GM18508 (cell line): ENCODE measurements at regions not wholly inside any gene's neighbourhood (a gene's known extent, or its start where the extent isn't known, plus 50 kb on each side); places are given as distances from the start of the nearest gene placed in this dataset.

Experiments
- ATAC-seq: cut with Tn5 transposase; IDR thresholded peaks from one replicate; pipeline ENCODE4 v1.9.1; 2021; ENCODE audit warnings: moderate number of reproducible peaks; ENCODE audit not compliant: insufficient read depth, unreplicated experiment

DNA sequence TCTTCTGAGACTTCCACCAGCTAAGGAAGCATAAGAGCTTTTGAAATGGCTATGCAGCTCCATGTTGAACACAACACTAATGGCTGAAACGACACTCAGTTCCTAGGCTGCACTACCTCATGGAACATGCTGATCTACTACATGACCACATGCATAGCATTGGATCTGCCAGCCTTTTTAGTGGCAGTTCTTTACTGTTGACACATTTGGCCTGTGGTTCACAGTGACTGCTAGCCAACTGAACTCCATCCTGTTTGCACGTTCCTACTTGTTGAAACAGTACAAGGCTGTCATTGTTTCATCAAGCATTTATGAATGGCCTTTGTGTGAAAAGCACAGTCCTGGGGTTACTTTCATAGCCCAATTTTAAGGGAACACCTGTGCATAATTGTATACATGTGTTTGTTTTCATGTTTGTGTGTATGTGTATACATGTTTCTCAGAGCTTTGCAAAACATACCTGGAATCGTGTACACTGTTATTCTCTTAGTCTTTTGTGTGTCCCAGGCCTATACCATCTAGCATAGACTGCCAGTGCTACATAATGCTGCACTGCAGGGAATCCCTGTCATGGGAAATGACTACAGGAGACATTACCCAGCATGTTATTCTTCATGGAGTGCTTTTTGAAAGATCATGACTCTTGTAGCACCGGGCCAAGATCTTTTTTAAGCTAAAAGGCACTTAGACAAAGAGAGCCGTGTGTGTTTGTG lies 179.6 kb upstream of the ESRRG start:
- no peak for ATAC-seq

DNA sequence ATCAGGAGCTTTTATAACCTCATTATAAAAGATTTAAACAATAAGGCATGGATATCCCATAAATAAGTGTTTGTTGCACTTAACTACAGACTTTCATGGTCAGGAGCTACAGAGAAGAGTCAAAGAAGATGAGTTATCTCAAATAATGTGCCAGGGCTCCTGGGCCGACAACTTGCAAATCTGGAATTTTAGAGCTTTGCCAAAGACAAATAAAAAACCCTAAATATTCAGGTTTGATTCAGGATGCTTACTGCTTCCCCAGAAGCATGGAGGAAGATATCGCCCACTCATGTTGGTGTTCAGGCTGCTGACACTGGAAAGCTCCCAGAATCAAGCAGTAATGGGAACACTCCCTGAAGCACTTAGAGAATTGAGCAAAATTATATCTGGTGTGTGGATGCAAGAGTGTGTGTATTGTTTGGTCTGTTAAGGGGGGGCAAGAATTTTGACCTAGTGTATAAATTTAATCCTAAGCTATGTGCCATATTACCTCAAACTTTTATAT lies 176.9 kb upstream of the ESRRG start:
- no peak for ATAC-seq

DNA sequence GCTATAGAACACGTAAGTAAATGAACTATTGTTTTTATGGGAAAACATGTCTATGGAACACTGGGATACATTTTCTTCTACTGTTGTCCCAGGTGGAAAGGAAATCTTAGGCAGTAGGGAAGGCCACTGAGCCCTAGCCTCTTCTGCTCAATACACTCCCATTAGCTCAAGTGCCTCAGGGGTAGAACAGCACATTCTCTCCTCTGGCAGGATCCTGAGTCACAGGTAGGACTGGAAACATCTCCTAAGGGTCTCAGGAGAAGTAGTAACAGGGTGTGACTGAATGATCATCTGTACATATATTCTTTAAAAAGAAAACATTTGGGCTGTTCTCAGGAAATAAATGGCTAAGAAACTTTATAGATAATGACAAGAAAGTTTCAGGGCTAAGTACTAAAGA lies 175.6 kb upstream of the ESRRG start:
- no peak for ATAC-seq

DNA sequence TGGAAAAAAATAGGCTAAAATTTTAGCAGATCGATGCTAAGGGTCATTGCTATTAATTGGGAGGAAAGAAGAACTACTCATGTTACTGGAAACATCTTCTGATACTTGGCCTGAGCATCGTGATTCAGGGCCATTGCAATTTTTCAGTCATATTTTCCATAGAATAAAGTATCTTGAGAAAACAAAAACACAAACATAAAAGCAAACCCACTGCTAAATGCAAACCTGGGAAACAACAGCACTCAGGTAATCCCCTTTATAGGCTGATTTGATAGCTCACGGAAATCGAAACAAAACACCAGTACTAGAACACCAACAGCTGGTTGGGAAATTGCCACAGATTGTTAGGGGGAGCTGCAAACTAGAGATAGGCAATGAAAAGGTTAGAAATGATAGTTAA lies 172.9 kb upstream of the ESRRG start:
- ATAC-seq: no peak

DNA sequence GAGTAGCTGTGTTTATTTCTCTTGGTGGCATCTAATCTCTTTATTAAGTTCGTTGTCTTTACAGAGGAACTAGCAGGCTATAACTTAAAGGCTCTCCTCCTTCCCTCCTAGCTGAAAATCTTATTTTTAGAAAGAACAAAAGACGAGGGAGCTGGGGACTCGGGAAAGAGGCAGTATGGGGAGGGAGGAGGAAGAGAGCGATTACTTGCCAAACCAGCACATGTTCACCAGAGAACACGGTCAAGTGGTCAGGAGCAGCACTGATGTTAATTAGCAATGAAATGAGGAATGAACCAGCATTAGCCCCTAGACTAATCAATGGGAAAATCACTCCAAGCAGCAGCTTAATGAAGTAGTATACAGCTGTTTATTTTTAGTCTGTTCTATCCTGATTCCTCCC lies 171.3 kb upstream of the ESRRG start:
- ATAC-seq: no peak

DNA sequence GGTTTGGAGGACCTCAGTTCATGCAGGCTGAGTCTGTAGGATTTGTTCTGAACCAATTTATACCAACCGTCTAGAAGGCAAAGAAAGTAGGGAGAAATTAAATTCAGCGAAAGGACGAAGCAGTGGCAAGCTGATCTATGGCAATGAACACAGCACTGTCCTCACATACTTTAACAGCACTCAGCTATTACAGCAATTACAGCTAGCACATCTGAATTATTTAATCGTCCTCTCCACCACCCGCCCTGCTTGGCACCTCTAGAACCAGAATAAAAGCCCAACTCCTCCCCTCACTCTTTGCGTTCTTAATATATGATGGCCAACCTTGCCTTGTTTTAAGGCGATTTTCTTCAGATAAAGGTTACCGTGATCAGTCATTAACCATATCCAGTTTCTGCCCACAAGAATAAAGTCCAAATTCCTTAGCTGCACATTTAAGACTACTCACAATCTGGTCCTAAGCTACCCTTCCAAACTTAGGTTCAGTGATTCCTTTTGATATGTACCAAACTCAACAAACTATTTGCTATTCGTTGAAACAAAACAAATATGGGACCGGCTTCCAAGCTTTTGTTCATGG lies 169.4 kb upstream of the ESRRG start:
- no peak for ATAC-seq

DNA sequence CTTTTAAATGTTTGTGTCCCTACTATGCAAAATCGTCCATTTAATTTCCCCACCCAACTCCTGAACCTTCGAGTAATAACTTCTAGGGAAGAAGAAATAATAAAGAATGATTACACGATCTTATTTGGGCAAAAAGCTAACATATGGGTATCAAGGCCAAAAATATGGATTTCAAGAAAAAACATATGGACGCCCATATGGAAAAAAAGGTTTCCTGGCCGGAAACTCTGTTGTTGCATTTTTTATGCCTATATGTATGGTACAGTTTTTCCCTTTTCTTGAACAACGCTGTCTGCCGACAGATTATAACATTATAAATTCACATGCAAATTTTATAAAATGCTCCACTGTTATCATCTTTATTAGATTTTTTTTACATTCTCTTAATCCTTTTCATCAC lies 167.6 kb upstream of the ESRRG start:
- ATAC-seq: no peak

DNA sequence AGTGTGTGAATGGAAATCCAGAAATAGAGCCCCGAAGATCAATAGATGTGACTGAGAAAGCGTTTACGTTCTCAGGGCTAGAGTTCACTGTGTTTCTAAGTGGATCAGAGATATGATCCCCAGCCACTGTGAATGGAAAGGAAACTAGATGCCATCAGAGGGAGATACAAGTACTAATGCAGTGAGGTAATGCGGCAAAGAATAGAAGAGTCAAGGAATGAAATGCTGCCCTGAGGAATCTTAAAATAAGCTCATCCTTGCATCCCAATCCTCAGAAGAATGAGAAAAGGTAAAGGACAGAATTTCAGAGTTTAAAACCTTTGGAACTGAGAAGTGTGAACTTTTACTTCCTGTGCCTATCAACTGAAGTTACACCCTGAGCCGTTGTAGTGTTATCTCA lies 165.5 kb upstream of the ESRRG start:
- no peak for ATAC-seq

DNA sequence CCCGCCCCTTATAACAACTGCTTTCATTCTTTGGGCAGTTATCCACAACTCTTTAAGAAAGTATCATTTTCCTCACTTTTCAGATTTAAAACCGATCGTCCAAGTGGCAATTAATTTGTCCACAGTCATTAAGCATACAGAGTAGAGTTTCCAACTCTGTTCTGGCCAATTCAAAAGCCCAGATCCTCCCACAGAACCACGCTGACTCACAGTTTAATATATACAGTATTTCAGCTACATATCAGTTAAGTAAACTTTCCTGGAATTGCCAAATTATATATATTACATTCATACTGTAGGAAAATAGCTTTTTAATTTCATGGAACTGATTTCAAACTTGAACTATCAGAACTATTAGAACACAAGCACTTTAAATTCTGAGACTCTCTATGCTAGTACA lies 163.8 kb upstream of the ESRRG start:
- no peak for ATAC-seq

DNA sequence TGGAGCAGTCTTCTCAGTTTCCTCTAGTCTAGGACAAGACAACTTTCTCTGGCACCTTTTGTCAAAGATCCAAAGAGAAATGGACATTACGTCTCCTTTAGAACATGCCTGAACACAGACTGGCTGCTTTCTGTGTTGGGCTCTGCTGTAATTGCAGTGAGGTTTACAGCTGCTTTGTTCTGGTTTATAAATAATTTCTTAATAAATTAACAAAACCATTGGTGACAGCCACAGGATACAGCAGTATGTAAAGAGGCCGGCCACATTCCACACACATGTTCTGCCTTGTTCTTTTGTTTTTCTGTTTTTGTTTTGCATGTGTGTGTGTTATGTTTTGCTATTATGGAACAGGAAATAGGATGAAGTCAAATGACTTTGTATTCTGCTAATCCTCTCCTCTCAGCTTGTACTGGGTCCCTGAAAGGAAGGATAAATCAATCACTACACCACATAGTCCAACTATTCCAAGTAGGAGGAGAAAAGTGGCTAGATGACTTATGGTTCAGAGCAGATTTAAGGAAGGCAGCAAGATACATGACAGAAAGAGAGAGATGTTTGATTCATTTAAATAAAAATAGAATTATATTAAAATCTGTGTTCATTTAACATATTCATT lies 161.5 kb upstream of the ESRRG start:
- no peak for ATAC-seq

DNA sequence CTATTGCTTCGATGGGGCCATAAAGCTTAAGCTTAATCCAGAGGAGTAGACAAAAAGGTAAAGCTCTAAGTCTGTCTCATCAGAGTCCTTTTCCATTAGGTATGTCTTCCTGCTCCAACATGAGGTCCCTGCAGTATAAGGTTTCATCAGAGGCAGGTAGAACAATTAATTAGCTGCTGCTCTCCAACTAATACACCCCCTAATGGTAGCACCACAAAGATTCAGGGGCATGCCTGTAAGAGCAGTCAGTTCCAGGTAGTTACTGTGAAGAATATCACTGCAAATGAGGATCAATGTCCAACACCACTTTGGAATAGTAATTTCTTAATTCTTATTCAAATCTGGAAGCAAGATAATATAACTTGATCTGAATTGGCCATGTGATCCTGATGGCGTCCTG lies 160.3 kb upstream of the ESRRG start:
- ATAC-seq: no peak

DNA sequence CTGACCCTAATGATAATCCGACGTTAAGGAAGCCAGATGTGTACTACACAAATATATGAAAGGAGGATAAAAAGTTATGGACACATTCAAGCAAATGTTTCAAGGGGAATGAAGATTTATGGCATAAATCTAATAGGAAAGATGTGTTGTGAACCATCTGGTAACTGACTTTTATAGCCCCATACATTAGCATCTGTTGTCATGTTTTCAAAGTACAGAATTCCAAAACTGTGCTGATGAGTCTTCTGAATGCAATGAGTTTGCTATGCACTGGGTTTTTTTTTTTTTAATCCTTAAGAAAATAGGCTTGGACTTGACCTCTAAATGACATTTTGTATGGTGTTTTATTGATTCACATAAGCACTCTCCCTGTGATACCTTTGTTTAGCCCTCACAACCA lies 158.5 kb upstream of the ESRRG start:
- no peak for ATAC-seq

DNA sequence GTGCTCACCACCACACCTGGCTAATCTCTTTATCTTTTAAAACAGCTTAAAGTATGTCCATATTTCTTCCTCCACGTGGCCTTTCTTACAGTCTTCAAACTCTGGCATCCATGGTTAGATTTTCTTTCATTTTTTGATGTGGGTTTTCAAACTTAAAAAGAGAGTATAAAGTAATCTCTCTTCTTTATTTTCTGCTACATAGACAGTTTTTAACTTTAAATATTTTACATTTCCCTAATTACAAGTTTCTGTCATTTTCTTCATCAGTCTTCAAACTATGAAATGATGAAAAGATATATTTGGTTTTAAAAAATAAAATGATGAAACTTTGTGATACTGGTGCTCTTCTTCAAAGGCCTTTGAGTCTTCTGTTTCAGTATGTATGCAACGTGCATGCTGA lies 143.5 kb upstream of the ESRRG start:
- ATAC-seq: no peak

DNA sequence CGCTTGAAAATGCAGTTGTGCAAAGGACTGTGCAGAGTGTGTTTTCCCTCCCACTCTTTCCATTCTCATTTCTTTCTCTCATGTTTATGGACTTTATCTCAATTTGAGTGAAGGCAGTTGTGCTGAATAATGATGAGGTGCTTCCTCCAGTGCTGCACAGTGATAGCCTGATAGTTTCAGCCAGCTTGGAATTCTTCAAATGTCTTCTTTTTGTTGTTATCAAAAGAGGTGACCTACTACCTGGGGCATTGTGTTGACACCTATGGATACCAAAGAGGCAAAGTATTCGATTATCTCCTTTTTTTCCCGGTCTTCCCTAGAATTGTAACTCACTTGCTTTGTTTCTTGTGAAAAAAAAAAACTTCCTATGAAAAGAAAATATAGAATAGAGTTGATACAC lies 132.6 kb upstream of the ESRRG start:
- ATAC-seq: no peak

DNA sequence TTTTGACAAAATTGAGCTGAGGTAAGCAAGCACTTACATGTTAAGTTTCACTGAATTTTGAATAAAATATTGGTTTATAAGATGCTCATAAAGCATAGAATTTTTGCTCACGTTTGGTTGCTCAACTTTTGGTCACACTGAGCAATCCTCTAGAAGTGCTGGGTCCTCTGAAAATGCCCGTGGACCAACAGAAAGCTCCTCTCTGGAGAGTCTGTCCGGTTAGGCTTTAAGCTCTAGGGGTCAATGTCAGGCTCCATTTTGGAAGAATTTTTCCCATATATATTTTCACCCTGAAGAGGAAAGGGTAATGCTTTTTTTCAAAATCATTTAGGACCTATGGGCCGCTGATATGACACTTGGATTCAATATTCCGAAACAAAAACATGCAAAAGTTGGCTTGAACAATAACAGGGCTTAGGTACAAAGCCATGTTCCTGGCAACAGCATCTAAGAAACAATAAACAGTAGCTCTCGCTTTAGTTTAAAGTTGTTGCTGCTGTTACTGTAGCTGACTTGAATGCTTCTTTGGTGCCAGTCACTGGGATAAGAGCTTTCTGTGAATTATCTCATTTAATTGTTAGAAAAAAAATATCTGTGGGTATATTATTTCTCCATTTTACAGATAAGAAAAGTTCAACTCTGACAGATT lies 131.7 kb upstream of the ESRRG start:
- ATAC-seq: no peak

DNA sequence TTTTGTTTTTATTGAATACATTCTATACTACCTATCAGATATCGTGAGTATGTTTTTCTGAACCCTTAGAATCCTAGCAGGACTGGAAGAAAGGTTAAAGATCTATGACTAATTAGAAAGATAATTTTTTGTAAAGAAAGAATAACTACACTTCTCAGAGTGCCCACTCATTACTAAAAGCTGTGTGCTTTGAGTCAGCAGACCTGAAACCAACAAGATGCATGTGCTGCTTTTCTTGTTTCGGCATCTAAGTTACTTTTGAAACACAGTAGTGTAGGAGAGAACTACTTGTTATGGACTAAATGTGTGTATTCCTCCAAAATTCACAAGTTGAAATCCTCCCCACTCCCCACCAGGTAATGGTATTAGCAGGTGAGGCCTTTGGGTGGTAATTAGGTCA lies 127.8 kb upstream of the ESRRG start:
- ATAC-seq: no peak

DNA sequence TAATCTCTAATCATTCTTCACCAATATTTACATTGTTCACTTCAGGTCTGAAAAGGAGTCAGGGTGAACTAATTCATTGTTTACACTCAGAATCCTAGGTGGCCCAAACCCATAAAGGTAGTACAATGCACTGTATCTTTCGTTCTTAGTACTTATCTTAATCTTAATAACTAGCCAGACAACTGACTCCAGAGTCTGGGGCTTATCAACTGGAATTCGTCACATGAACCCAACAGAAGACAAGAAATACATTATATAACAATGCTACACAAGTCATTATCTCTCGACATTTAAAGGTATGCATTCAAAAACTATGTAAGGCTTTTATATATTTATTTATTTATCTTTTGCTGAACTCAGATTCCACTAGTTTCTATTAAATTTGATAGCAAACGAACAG lies 125.9 kb upstream of the ESRRG start:
- no peak for ATAC-seq

DNA sequence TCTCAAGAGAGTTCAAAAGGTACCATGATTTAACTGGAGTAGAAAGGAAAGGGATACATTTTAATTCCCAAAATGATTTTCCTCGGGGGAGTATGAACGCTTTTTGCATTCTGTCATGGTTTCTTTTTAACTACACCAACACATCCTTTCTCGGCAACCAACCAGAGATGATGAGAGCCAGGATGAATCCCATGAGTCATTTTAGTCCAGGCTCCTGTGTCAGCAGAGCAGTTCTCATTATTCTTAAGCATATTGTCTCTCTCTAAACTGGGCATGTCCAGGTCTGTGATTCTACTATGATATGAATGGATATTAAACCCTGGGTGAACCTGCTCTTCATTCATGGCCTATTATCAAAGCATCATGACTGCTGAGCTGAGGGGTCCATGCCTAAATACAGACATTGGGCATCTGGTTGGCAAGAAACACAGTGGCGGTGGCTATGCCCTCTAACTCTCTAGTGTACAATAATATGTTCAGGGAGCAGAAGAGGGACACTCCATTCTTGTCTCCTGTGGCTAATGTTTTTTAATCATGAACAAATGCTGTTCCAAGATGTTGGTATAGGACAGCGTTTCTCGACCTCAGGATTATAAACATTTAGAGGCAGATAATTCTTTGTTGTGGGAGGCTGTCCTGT lies 124.3 kb upstream of the ESRRG start:
- no peak for ATAC-seq

DNA sequence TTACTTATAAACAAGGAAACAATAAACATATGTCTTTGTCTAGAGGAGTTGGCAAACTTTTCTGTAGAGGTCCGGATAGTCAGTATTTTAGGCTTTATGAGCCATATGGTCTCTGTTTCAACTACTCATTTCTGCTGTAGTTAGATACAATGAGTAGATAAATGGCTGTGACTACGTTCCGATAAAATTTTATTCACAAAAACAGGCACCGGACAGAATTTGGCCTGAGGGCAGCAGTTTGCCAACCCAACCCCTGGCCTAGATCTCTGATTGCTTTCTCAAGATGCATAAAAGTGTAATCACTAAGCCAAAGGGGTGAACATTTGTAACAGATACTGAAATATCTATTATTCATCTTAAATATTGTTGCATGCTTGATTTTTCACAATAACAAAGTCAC lies 123.1 kb upstream of the ESRRG start:
- no peak for ATAC-seq

DNA sequence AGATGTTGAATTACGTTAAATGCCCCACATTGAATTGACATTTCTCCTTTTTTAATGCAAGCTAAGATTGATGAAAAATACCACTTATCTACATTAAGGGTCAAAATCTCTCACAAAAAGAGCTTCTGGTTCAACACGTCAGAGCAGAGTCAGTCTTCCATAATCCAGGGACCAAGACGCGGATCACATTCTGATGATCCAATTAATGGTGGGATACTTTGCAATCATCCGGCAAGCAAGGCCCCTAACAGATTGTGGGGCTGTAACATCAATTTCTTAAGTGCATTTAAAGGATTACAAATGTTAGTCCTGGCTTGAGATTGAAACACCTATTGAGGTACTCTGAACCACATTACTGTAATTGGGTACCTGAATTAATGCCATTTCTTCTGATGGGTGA lies 120.2 kb upstream of the ESRRG start:
- no peak for ATAC-seq

DNA sequence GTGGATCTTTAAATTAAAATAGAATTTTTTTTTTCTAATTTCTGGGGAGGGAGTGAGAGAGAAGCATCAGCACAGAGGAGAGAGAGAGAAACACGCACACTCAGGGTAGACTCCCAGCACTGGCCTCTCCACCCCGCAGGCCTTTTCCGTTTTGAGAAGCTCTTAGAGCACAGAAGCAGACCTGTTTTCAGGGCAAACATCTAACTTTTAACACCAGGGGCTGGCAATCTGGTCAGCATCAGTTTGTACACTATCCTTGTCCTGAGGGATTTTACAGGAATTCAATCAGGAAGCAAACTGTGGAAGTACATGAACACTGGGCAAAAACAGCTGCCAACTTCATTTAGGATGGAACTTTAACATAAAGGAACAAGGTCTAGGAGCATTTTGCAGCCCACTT lies 117.9 kb upstream of the ESRRG start:
- no peak for ATAC-seq
